SW 1271 (cell line): ENCODE measurements at regions not wholly inside any gene's neighbourhood (a gene's known extent, or its start where the extent isn't known, plus 50 kb on each side); places are given as distances from the start of the nearest gene placed in this dataset.

ENCODE experiments used
- DNase-seq, 2 experiments: peaks; one replicate each; lab custom pipeline; 2025; lab: John Stamatoyannopoulos, UW

DNA sequence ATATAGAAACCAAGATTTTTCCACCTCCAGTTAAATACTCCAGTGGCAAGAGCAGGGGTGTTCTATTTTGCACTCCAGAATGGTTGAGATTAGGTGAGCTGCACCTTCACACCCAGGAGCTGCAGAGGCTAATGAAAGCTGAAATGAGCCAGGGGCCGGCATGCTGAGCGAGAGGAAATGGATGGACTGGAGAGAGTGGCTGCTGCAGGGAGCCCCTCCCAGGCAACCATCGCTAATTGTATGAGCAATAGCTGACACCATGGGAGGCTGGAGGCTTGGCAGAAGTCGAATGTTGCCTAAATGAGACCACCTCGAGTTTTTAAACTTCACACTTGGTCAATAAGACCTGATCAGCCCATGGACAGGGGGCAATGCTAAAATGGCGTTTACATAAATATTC lies 301.8 kb upstream of the TMPO start:
- no peak for DNase-seq

DNA sequence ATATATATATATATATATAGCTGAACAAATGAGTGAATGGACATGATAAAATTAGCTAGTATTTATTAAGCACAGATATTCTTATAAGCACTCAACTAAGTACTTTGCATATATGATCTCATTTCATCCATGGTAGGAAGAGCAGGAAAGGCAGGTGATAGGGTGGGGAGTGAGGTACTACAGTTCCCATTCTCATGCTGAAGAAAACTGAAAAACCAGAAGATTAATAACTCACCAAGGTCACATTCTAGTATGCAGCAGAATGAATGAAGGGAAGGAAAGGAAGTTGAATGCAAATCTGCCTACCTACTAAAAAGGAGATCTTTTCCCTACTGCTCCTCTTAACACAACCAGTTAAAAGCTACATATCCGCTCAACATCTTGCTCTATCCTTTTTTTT lies 298.1 kb upstream of the TMPO start:
- DNase-seq: no peak

DNA sequence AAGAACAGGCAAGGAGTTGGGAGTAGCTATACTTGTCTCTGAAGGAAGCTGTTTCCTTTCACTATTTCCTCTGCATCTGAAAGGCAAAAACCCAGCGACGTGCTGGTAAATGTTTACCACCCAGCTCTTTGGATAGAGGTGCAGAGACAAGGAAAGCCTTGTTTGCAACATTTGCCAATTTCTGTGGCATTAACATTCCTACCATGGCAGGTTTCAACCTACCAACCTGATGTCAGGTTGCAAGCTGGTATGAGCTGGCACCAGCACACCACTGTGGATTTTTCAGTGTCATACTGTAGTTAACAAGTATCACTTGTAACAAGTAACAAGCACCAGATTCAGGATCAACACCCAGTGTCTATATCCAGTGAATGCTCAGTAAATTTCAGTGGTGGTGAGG lies 294.8 kb upstream of the TMPO start:
- no peak for DNase-seq

DNA sequence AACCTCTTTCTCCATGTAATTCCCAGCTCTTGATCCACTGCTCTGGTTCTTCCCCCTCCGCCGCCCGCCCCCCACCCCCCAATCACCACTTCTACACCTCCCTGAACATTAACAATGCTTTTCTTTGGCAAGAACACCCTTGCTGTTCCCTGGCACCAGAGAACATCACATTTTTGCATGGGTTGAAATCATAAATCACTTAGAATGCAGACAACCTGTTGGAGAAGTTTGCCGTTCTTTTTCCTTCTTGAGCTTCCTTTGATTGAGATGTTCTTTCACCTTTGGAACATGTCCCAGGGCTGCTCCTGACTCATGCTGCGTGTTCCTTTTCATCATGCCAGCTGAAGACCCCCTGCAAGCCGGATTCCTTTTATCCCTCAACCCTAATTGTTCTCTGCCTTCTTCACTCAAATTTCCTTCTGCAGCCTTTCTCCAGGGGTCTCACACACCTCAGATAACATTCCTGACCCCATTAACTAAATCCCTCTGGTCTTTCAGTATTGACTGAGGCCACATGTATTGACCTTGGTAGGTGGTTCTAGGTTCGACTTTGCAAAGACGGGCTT lies 294.1 kb upstream of the TMPO start:
- no peak for DNase-seq

DNA sequence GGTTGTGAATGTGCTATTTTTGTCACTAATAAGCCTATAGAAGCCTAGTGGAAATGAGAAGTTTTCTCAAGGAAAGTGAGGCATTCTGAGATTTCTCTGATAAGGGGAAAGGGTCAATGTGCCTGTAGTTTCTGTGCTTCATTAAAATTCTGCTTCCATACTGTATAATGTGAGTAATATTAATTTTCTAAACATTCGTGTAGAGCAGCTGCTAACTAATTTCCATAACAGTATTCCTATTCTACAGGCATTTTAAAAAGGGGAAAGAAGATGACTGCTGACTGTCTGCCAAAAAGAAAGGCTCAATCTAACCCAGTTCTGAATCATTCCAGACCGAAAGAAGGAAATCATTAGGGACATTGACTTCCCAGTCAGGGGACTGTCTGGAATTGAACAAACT lies 293.3 kb upstream of the TMPO start:
- no peak for DNase-seq

GRCh38 chr12:98224584-98225221 lies 290.7 kb upstream of the TMPO start:
- DNase-seq: no peak

GRCh38 chr12:98227162-98227561 lies 288.2 kb upstream of the TMPO start:
- DNase-seq: no peak

GRCh38 chr12:98228683-98229539 lies 286.5 kb upstream of the TMPO start:
- no peak for DNase-seq

DNA sequence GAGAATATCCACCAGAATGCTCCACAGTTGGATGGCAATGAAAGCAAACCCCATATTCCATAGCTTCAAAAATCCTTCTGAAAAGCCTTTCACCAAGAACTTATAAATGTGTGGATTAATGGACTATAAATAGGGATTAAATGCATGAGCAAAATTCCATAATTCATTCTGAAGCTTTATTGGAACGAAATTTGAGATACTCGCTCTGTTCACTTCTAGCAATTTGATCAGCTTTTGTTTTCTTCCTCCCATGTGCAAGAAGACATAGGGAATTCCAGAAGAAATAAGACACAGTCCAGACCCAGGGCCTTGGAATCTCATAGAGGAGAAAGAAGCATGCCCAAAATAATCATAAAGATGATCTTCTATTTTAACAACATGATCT lies 285.9 kb upstream of the TMPO start:
- no peak for DNase-seq

- DNase-seq: no peak
These were observed 282.5 kb upstream of the TMPO start for GRCh38 chr12:98232753-98233390.

GRCh38 chr12:98235301-98235700 lies 280.1 kb upstream of the TMPO start:
- no peak for DNase-seq

DNA sequence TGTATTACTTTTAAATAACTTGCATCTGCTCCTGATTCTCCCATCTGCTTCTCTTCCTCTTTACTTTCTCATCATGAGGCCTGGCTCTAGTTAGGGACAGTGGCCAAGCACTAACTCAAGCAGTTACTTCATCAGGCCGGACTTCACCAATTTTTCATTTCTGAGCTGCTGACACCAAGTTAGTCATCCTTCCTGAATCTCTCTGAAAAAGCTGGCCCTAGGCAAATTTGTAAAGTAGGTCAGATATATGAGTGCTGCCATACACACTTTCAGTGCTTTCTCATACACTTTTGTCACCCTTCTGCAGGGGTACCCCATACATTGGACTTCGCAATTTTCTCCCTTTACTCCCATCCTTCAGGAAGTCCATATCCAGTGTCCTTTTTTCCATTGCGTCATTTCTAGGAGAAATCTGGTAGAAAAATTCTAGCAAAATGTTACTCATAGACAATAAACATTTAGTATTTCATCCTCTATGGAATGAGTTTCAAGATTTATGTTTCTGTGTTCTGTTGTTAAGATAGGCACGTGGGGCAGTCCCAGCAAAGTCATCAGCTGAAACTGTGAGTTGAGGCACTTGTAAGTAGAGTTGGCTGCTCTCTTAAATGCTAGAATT lies 276.8 kb upstream of the TMPO start:
- DNase-seq: no peak

DNA sequence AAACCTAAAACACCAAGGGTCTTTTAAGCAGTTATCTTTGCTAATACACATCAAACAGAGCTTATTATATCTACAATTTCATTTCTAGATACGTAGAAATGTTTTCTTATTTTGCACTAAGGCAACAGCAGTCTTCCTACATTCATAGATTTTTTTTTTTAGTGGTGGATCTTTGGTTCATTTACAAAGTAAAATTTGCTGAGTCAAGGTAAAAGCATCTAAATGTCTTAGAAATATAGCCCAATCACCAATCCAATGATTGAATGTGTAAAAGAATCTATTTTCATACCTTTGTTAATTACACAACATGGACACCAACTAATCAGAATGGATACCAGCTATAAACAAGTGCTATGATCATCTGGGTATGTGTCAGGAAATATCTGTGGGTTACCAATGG lies 272.2 kb upstream of the TMPO start:
- DNase-seq: no peak

GRCh38 chr12:98244136-98244535 lies 271.3 kb upstream of the TMPO start:
- no peak for DNase-seq

GRCh38 chr12:98253207-98254037 lies 262.0 kb upstream of the TMPO start:
- no peak for DNase-seq

DNA sequence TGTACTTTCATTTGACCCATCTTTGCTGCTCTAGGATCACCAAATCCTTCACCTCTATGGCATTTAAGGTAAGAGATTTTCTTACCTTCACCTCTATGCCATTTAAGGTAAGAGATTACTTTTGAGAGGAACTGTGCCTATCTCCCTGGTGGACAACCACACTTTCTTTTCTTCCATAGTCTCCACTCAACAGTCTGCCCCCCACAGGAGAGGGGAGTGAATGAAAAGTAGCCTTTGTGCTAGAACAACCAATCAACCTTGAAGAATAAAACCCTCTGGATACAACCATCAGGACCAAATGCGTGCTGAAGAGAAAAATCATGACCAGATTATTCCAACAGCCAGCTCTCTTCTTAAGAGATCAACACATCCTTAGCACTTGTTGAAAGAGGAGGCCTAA lies 258.6 kb upstream of the TMPO start:
- no peak for DNase-seq

- DNase-seq: no peak
These were observed 255.7 kb upstream of the TMPO start for GRCh38 chr12:98259693-98260092.

DNA sequence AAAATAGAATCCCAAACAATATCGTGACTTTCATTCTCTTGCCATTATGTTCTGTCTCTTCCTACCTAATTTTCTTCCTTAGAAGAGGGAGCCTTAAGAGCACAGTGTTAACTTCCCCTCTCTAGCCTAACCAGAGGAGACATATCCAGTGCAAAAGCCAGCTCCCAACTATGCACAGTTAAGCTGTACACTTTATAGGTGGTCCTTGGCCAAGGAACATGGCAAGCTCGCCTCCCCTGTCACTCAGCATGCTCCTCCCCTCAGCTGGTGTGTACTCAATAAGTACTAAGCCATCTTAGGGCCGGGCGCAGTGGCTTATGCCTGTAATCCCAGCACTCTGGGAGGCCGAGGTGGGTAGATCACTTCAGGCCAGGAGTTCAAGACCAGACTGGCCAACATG lies 255.1 kb upstream of the TMPO start:
- DNase-seq: no peak

GRCh38 chr12:98262902-98263301 lies 252.5 kb upstream of the TMPO start:
- DNase-seq: no peak

DNA sequence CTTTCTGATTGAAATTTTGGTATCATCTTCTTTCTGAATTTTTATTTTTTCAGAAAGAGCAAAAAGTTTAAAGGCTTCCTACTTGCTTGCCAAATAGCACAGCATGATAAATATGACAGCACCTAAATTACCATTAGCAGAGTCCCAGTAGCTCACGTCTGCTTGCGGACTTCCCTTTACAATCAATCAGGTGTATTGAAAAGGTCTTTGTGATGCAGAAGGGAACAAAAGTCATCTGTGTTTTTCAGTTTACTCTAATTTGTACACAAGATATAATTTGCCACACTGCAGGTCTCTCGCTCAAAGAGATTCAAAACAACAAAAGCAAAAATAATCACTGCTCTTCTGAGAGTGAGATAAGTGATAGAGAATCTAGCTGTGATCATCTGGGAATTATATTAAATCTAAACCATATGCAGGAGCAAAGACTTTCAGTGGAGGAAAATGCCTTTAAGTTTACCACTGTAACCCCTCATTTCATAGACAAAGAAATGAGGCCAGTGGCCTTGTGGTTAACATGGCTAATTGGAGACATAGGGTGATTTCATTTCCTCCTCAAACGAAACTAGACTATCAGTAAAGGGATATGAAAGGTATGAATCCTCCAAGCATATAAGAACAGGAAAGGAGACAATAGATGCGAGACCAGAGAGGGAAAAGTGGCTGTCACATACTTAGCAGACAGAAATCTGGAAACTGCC lies 240.8 kb upstream of the TMPO start:
- no peak for DNase-seq

- no peak for DNase-seq
These were observed 240.3 kb upstream of the TMPO start for GRCh38 chr12:98275131-98275475.
